Cardiac muscle cell (in vitro differentiated cells and primary cell): ENCODE measurements at regions not wholly inside any gene's neighbourhood (a gene's known extent, or its start where the extent isn't known, plus 50 kb on each side); places are given as distances from the start of the nearest gene placed in this dataset.

Source experiments
- DNase-seq, 2 donors: peaks; one replicate each; pipeline versions ENCODE4 v3.0.0 to v3.0.0-alpha.2; 2010 to 2017; ENCODE audit warnings: low read depth in 1 of 2, low spot score in 1 of 2
- H3K27ac ChIP-seq: fragments of 200-600 bp; sonication (generic); 2 replicates; pipeline ENCODE4 v1.5.1; 2016
- H3K27me3 ChIP-seq: fragments of 200-600 bp; sonication (generic); 2 replicates; pipeline ENCODE4 v1.6.0; 2016; ENCODE audit warnings: control low read depth
- H3K36me3 ChIP-seq: fragments of 200-600 bp; sonication (generic); 2 replicates; pipeline ENCODE4 v1.5.1; 2016; ENCODE audit warnings: control low read depth
- H3K4me1 ChIP-seq: fragments of 200-600 bp; sonication (generic); 2 replicates; pipeline ENCODE4 v1.8.1; 2017; ENCODE audit warnings: low read depth, mild to moderate bottlenecking, mixed run types
- H3K4me3 ChIP-seq: fragments of 200-600 bp; sonication (generic); 2 replicates; pipeline ENCODE4 v1.5.1; 2016; ENCODE audit warnings: mild to moderate bottlenecking
- H3K9me3 ChIP-seq: fragments of 200-600 bp; sonication (generic); 2 replicates; pipeline ENCODE4 v1.5.1; 2017; ENCODE audit warnings: low read depth, mild to moderate bottlenecking, control low read depth
- CTCF ChIP-seq: IDR thresholded peaks from 2 replicates; pipeline ENCODE4 v1.5.1; 2012; ENCODE audit warnings: low read depth, mild to moderate bottlenecking, low read length

GRCh38 chr10:60536529-60537114 is 146.9 kb upstream of the ANK3 start:
- H3K9me3 ChIP-seq = no peaks in the 10 kb centered on the region
- no peak for TF ChIP-seq CTCF
- DNase-seq = peak in 1 of 2 donors; percentile 21
- H3K4me3 ChIP-seq = no peak overlapping the region
- H3K27me3 ChIP-seq = no peaks in the 10 kb centered on the region
- no peaks in the 10 kb centered on the region for H3K36me3 ChIP-seq
- peaks cover 12% of the 10 kb centered on the region for H3K4me1 ChIP-seq
- no peak overlapping the region for H3K27ac ChIP-seq

GRCh38 chr10:60535427-60535826 is 145.8 kb upstream of the ANK3 start:
- H3K4me1 ChIP-seq = peaks cover 11% of the 10 kb centered on the region
- no peak overlapping the region for H3K4me3 ChIP-seq
- H3K27ac ChIP-seq = no peak overlapping the region
- H3K9me3 ChIP-seq = no peaks in the 10 kb centered on the region
- no peaks in the 10 kb centered on the region for H3K36me3 ChIP-seq
- TF ChIP-seq CTCF = no peak
- H3K27me3 ChIP-seq = no peaks in the 10 kb centered on the region
- DNase-seq = no peak

- Histone ChIP-seq H3K4me1 (peaks cover 11% of the 10 kb centered on the region), H3K36me3 (no peaks in the 10 kb centered on the region), H3K27ac (no peak overlapping the region), H3K4me3 (no peak overlapping the region), H3K9me3 (no peaks in the 10 kb centered on the region), H3K27me3 (no peaks in the 10 kb centered on the region)
- DNase-seq = no peak
- TF ChIP-seq CTCF = no peak
Observed at GRCh38 chr10:60534761-60535389, 145.2 kb upstream of the ANK3 start.

GRCh38 chr10:60532696-60533468 is 143.2 kb upstream of the ANK3 start:
- Histone ChIP-seq H3K4me3 (no peak overlapping the region), H3K27ac (no peak overlapping the region), H3K36me3 (no peaks in the 10 kb centered on the region), H3K27me3 (no peaks in the 10 kb centered on the region), H3K4me1 (peaks cover 11% of the 10 kb centered on the region), H3K9me3 (no peaks in the 10 kb centered on the region)
- no peak for DNase-seq
- no peak for TF ChIP-seq CTCF

- Histone ChIP-seq H3K27ac (no peak overlapping the region), H3K27me3 (no peaks in the 10 kb centered on the region), H3K4me3 (no peak overlapping the region), H3K36me3 (no peaks in the 10 kb centered on the region), H3K4me1 (peaks cover 11% of the 10 kb centered on the region), H3K9me3 (no peaks in the 10 kb centered on the region)
- TF ChIP-seq CTCF = no peak
- no peak for DNase-seq
Observed at GRCh38 chr10:60531006-60531405, 141.3 kb upstream of the ANK3 start.
